ENCODE measurements at regions not wholly inside any gene's neighbourhood (a gene's known extent, or its start where the extent isn't known, plus 50 kb on each side); places are given as distances from the start of the nearest gene placed in this dataset.

- no peak overlapping the region for H3K9ac ChIP-seq (ENCODE audit: insufficient read depth in 1 of 2, low read length in 2 of 2)
- H3K27me3 ChIP-seq (ENCODE audit: control insufficient read depth in 3 of 3, insufficient read depth in 3 of 3, low read length in 2 of 3), result no peaks in the 10 kb centered on the region
- H3K9me3 ChIP-seq (ENCODE audit: control insufficient read depth in 4 of 4, insufficient read depth in 3 of 4, low read length in 3 of 4), result no peaks in the 10 kb centered on the region
- H3K4me1 ChIP-seq (ENCODE audit: control insufficient read depth in 5 of 5, insufficient read depth in 5 of 5, low read length in 5 of 5), result peaks cover 0 to 2% (median 0%) of the 10 kb centered on the region in 5 donors
- ATAC-seq (ENCODE audit: insufficient read depth, low FRiP score), result no peak
- H3K4me3 ChIP-seq, result no peak overlapping the region
- no peak overlapping the region for H3K27ac ChIP-seq (ENCODE audit: low read depth in 1 of 2, low read length in 1 of 2)
- no peak for DNase-seq
- TF ChIP-seq CTCF (IDR thresholded peaks at IDR 0.05; ENCODE audit: control extremely low read depth, extremely low read depth), result no peak
- peaks cover 0 to 13% (median 4%) of the 10 kb centered on the region in 4 donors for H3K36me3 ChIP-seq (ENCODE audit: control insufficient read depth in 4 of 4, insufficient read depth in 4 of 4, low read length in 4 of 4)
- WGBS, 2 donors, result 86 to 89% methylated on average over 2 of the region's 2 CpGs
Observed at GRCh38 chr11:92873551-92873950, 95.9 kb upstream of the MTNR1B start.

GRCh38 chr11:92875473-92875872 lies 94.0 kb upstream of the MTNR1B start:
- Histone ChIP-seq H3K9me3 (ENCODE audit: control insufficient read depth in 4 of 4, insufficient read depth in 3 of 4, low read length in 3 of 4) (no peaks in the 10 kb centered on the region), H3K4me3 (no peak overlapping the region), H3K36me3 (ENCODE audit: control insufficient read depth in 4 of 4, insufficient read depth in 4 of 4, low read length in 4 of 4) (peaks cover 0 to 10% (median 4%) of the 10 kb centered on the region in 4 donors), H3K27me3 (ENCODE audit: control insufficient read depth in 3 of 3, insufficient read depth in 3 of 3, low read length in 2 of 3) (no peaks in the 10 kb centered on the region), H3K27ac (ENCODE audit: low read depth in 1 of 2, low read length in 1 of 2) (no peak overlapping the region), H3K9ac (ENCODE audit: insufficient read depth in 1 of 2, low read length in 2 of 2) (no peak overlapping the region), H3K4me1 (ENCODE audit: control insufficient read depth in 5 of 5, insufficient read depth in 5 of 5, low read length in 5 of 5) (no peaks in the 10 kb centered on the region)
- ATAC-seq (ENCODE audit: insufficient read depth, low FRiP score) (no peak), DNase-seq (no peak)
- no peak for TF ChIP-seq CTCF (IDR thresholded peaks at IDR 0.05; ENCODE audit: control extremely low read depth, extremely low read depth)
- WGBS, 2 donors, result 90 to 92% methylated on average over 4 of the region's 4 CpGs

GRCh38 chr11:92879086-92879485 lies 90.4 kb upstream of the MTNR1B start:
- Histone ChIP-seq H3K9me3 (ENCODE audit: control insufficient read depth in 4 of 4, insufficient read depth in 3 of 4, low read length in 3 of 4) (no peaks in the 10 kb centered on the region), H3K9ac (ENCODE audit: insufficient read depth in 1 of 2, low read length in 2 of 2) (no peak overlapping the region), H3K27ac (ENCODE audit: low read depth in 1 of 2, low read length in 1 of 2) (no peak overlapping the region), H3K4me1 (ENCODE audit: control insufficient read depth in 5 of 5, insufficient read depth in 5 of 5, low read length in 5 of 5) (no peaks in the 10 kb centered on the region), H3K27me3 (ENCODE audit: control insufficient read depth in 3 of 3, insufficient read depth in 3 of 3, low read length in 2 of 3) (no peaks in the 10 kb centered on the region), H3K36me3 (ENCODE audit: control insufficient read depth in 4 of 4, insufficient read depth in 4 of 4, low read length in 4 of 4) (peaks cover 0 to 26% (median 6%) of the 10 kb centered on the region in 4 donors), H3K4me3 (no peak overlapping the region)
- 78 to 80% methylated on average over 4 of the region's 4 CpGs for WGBS, 2 donors
- no peak for DNase-seq
- TF ChIP-seq CTCF (IDR thresholded peaks at IDR 0.05; ENCODE audit: control extremely low read depth, extremely low read depth), result no peak
- no peak for ATAC-seq (ENCODE audit: insufficient read depth, low FRiP score)

- H3K27ac ChIP-seq (ENCODE audit: low read depth in 1 of 2, low read length in 1 of 2), result no peak overlapping the region
- no peaks in the 10 kb centered on the region for H3K9me3 ChIP-seq (ENCODE audit: control insufficient read depth in 4 of 4, insufficient read depth in 3 of 4, low read length in 3 of 4)
- ATAC-seq (ENCODE audit: insufficient read depth, low FRiP score) (no peak), DNase-seq (no peak)
- H3K4me3 ChIP-seq, result no peak overlapping the region
- H3K4me1 ChIP-seq (ENCODE audit: control insufficient read depth in 5 of 5, insufficient read depth in 5 of 5, low read length in 5 of 5), result peaks cover 0 to 6% (median 0%) of the 10 kb centered on the region in 5 donors
- no peak overlapping the region for H3K9ac ChIP-seq (ENCODE audit: insufficient read depth in 1 of 2, low read length in 2 of 2)
- H3K36me3 ChIP-seq (ENCODE audit: control insufficient read depth in 4 of 4, insufficient read depth in 4 of 4, low read length in 4 of 4), result peaks cover 0 to 34% (median 11%) of the 10 kb centered on the region in 4 donors
- TF ChIP-seq CTCF (IDR thresholded peaks at IDR 0.05; ENCODE audit: control extremely low read depth, extremely low read depth), result no peak
- H3K27me3 ChIP-seq (ENCODE audit: control insufficient read depth in 3 of 3, insufficient read depth in 3 of 3, low read length in 2 of 3), result no peaks in the 10 kb centered on the region
- 90 to 91% methylated on average over 3 of the region's 3 CpGs for WGBS, 2 donors
Observed at GRCh38 chr11:92880381-92880780, 89.1 kb upstream of the MTNR1B start.

Data from lung (tissue), 11 donors.